ENCODE measurements at regions not wholly inside any gene's neighbourhood (a gene's known extent, or its start where the extent isn't known, plus 50 kb on each side); places are given as distances from the start of the nearest gene placed in this dataset.

DNA sequence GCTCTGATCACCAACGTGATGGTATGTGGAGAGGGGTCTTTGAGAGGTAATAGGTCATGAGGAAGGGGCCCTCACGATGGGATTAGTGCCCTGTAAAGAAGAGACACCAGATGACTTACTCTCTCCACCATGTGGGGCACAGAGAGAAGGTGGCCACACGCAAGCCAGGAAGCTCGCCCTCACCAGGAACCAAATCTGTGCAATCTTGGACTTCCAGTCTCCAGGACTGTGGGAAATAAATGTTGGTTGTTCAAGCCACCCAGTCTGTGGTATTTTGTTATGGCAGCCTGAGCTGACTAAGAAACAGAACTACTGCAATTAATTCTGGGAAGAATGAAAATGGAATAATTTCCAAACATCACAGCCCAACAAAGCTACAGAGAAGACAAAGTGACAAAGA, 117.5 kb downstream of the SNX19 start:
- no peaks in the 10 kb centered on the region for H3K27me3 Mint-ChIP-seq (ENCODE audit: low read depth)
- TF ChIP-seq, protein P1, sequence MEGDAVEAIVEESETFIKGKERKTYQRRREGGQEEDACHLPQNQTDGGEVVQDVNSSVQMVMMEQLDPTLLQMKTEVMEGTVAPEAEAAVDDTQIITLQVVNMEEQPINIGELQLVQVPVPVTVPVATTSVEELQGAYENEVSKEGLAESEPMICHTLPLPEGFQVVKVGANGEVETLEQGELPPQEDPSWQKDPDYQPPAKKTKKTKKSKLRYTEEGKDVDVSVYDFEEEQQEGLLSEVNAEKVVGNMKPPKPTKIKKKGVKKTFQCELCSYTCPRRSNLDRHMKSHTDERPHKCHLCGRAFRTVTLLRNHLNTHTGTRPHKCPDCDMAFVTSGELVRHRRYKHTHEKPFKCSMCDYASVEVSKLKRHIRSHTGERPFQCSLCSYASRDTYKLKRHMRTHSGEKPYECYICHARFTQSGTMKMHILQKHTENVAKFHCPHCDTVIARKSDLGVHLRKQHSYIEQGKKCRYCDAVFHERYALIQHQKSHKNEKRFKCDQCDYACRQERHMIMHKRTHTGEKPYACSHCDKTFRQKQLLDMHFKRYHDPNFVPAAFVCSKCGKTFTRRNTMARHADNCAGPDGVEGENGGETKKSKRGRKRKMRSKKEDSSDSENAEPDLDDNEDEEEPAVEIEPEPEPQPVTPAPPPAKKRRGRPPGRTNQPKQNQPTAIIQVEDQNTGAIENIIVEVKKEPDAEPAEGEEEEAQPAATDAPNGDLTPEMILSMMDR (IDR thresholded peaks at IDR 0.05; ENCODE audit: unreplicated experiment in 3 of 3), result no peak
- H3K27ac Mint-ChIP-seq, result no peak overlapping the region
- H3K4me3 Mint-ChIP-seq, result no peak overlapping the region
- peaks cover 21% of the 10 kb centered on the region for H3K4me1 Mint-ChIP-seq
- peaks cover 13% of the 10 kb centered on the region for H3K9me3 Mint-ChIP-seq
- H3K36me3 Mint-ChIP-seq (ENCODE audit: low read depth), result no peaks in the 10 kb centered on the region

DNA sequence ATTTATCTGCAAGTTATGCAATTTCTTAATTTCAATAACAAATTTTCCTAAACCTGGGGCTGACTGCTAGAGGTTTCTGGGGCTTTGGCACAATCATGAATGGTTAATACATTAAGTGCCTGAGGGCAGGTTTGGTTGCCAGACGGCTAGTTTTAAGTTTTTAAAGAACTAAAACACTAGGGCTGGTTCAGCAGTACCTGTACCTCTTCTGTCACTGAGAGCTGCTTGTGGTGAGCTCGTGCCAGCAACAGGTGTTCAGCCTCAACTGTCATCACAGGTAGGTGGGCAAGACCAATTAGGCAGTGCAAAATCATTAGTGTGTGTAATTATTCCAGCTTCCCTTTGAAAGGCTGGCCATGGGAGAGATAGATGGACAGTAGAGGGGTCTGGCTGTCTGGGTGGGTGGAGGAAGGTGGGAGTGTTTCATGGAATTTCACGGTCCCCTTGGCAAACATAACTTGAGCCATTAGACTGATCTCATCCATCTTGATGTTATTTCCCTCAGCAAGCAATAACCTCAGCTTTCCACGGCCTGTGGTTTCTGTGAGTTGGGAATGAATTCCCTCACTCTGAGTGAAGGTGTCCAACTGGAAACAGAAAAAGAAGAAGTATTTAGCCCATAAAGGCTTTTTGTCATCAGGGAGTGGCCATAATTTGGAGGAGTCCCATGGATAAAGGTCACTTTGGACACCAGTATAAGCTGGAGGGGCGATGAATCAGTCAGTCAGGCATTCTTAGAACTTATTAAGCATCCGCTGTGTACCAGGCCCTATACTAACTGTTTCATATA, 114.8 kb downstream of the SNX19 start:
- peak overlapping the region; percentile 66 to 93 (median 86) for H3K27ac Mint-ChIP-seq
- no peaks in the 10 kb centered on the region for H3K36me3 Mint-ChIP-seq (ENCODE audit: low read depth)
- TF ChIP-seq, protein P1 (IDR thresholded peaks at IDR 0.05; ENCODE audit: unreplicated experiment in 3 of 3), result no peak
- H3K9me3 Mint-ChIP-seq, result peaks cover 13% of the 10 kb centered on the region
- no peaks in the 10 kb centered on the region for H3K27me3 Mint-ChIP-seq (ENCODE audit: low read depth)
- H3K4me1 Mint-ChIP-seq, result peaks cover 38% of the 10 kb centered on the region
- no peak overlapping the region for H3K4me3 Mint-ChIP-seq

DNA sequence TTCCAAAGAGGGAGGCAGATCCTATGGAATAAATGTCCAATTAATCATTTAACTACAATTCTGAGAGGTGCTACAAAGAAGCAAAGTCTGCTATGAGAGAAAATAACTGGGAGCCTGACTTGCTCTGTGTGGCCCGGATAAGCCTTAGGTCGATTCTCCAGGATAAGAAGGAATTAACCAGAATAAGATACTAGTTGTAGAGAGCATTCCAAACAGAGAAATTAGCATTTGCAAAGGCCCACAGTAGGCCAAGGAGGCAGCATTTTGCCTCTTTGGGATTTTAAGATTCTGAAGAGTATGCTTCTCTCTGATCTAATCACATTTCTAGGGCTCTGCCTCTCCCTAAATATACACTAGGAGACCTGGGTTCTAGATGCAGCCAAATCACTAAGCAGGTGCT, 113.7 kb downstream of the SNX19 start:
- peaks cover 11% of the 10 kb centered on the region for H3K9me3 Mint-ChIP-seq
- no peaks in the 10 kb centered on the region for H3K36me3 Mint-ChIP-seq (ENCODE audit: low read depth)
- peaks cover 46% of the 10 kb centered on the region for H3K4me1 Mint-ChIP-seq
- no peak overlapping the region for H3K4me3 Mint-ChIP-seq
- TF ChIP-seq, protein P1 (IDR thresholded peaks at IDR 0.05; ENCODE audit: unreplicated experiment in 3 of 3), result no peak
- peak overlapping the region; percentile 66 to 93 (median 86) for H3K27ac Mint-ChIP-seq
- no peaks in the 10 kb centered on the region for H3K27me3 Mint-ChIP-seq (ENCODE audit: low read depth)

DNA sequence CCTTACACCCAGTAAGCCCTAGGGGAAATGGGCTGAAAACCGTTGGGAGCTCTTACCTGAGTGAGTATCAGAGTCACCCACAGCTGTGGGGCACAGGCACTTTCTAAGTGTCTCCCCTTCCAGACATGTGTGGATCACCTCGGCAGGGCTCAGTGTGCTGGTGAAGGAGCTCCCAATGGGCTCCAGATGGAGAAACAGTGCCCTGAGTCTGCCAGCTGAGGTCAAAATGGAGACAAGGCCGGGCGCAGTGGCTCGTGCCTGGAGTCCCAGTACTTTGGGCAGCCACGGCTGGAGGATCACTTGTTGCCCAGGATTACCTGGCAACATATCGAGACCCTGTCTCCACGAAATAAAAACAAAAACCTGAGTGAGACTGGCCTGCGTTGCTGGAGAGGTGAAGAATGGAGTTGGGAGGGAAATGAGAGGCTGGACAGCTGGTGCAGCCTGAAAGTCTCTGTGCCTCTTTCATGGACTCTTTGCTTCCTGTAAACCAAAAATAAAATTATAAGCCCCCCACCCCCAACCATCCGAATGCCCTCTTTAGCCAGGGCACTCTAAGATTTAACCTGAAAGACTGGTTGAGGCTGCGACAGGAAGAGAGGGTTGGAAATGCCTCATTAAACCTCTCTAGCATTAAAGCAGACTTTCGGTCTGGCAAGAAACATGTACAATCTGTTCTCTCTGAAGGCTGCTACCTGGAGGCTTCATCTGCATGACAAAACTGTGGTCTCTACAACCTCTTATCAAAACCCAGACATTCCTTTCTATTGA, 111.8 kb downstream of the SNX19 start:
- peak overlapping the region; percentile 66 to 95 (median 93) for H3K27ac Mint-ChIP-seq
- peaks cover 46% of the 10 kb centered on the region for H3K4me1 Mint-ChIP-seq
- no peak overlapping the region for H3K4me3 Mint-ChIP-seq
- H3K27me3 Mint-ChIP-seq (ENCODE audit: low read depth), result no peaks in the 10 kb centered on the region
- H3K9me3 Mint-ChIP-seq, result peaks cover 9% of the 10 kb centered on the region
- TF ChIP-seq, protein P1 (IDR thresholded peaks at IDR 0.05; ENCODE audit: unreplicated experiment in 3 of 3), result no peak
- no peaks in the 10 kb centered on the region for H3K36me3 Mint-ChIP-seq (ENCODE audit: low read depth)

DNA sequence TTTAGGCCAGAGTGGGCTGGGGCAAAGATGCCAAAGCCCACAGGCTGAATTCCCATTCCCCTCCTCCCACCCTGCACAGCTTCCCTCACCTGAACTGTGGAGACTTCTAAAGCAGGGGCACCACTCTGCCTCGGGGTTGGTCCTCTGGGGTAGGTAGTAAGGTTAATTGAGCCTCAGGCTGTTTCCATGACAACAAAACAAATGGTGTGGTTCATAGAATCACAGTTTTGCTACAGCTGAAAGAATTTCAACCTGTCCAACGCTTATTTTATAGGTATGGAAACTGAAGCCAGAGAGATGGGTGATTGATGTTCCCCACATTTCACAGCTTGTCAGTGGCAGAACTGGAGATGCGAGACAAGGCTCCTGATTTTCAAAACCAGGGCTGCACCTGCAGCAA, 109.5 kb downstream of the SNX19 start:
- Mint-ChIP-seq H3K27me3 (ENCODE audit: low read depth) (no peaks in the 10 kb centered on the region), H3K4me3 (no peak overlapping the region), H3K9me3 (no peaks in the 10 kb centered on the region), H3K36me3 (ENCODE audit: low read depth) (no peaks in the 10 kb centered on the region), H3K4me1 (peaks cover 39% of the 10 kb centered on the region), H3K27ac (peak overlapping the region; percentile 75 to 90 (median 85))
- TF ChIP-seq, protein P1 (IDR thresholded peaks at IDR 0.05; ENCODE audit: unreplicated experiment in 3 of 3), result no peak
